ENCODE measurements at regions not wholly inside any gene's neighbourhood (a gene's known extent, or its start where the extent isn't known, plus 50 kb on each side); places are given as distances from the start of the nearest gene placed in this dataset.
"Not testable (repeated sequence)": the region's sequence is repeated elsewhere in the genome, so short reads cannot be mapped to it uniquely, and the experiment has no call there.

DNA sequence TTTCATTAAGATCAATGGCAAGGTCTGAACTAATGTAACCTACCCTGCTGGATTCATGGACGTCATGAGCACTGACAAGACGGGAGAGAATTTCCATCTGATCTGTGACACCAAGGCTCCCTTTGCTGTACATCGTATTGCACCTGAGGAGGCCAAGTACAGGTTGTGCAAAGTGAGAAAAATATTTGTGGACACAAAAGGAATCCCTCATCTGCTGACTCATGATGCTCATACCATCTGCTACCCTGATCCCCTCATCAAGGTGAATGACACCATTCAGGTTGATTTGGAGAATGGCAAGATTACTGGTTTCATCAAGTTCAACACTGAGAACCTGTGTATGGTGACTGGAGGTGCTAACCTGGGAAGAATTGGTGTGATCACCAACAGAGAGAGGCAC is 82.3 kb upstream of the NDUFV2 start:
- CTCF ChIA-PET = interaction anchor here (1.1 kb wide), 1 partner anchor 11 kb away, joined by 3 read pairs; no protein-coding TSS in a partner anchor
- no peak overlapping the region for H3K4me3 ChIP-seq (ENCODE audit: low read depth, low read length)

DNA sequence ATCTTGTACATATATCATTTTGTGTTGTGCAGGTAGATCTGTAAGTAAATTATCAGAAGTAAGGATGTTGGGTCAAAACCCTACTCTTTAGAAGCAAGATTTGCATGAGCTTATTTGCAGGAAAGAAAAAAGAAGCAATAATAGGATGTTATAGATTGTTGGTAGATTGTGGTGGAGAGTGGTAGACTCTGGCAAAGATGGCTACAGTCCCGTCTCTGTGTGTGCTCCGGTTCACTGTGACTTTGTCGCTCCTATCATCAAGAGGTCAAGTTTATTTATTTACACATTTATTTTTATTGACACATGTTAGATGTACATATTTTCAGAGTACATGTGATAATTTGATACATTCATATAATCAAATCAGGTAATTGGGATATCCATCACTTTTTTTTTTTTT is 81.0 kb upstream of the NDUFV2 start:
- Histone ChIP-seq H3K4me3 (ENCODE audit: low read depth, low read length) (no peak overlapping the region), H3K36me3 (ENCODE audit: control insufficient read depth, insufficient read depth, low read length) (no peaks in the 10 kb centered on the region), H3K27me3 (ENCODE audit: control insufficient read depth, insufficient read depth, low read length) (no peaks in the 10 kb centered on the region)
- DNase-seq (ENCODE audit: low read depth) = no peak
- ChIA-PET CTCF (no interaction called here), POLR2A (no interaction called here)
- TF ChIP-seq, protein P1, sequence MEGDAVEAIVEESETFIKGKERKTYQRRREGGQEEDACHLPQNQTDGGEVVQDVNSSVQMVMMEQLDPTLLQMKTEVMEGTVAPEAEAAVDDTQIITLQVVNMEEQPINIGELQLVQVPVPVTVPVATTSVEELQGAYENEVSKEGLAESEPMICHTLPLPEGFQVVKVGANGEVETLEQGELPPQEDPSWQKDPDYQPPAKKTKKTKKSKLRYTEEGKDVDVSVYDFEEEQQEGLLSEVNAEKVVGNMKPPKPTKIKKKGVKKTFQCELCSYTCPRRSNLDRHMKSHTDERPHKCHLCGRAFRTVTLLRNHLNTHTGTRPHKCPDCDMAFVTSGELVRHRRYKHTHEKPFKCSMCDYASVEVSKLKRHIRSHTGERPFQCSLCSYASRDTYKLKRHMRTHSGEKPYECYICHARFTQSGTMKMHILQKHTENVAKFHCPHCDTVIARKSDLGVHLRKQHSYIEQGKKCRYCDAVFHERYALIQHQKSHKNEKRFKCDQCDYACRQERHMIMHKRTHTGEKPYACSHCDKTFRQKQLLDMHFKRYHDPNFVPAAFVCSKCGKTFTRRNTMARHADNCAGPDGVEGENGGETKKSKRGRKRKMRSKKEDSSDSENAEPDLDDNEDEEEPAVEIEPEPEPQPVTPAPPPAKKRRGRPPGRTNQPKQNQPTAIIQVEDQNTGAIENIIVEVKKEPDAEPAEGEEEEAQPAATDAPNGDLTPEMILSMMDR (IDR thresholded peaks at IDR 0.05; ENCODE audit: insufficient read depth, low read depth, low read length) = no peak

More for the DNA sequence above, 82.3 kb upstream of the NDUFV2 start:
- no peaks in the 10 kb centered on the region for H3K27me3 ChIP-seq (ENCODE audit: control insufficient read depth, insufficient read depth, low read length)
- H3K36me3 ChIP-seq (ENCODE audit: control insufficient read depth, insufficient read depth, low read length) = no peaks in the 10 kb centered on the region
- POLR2A ChIA-PET = no interaction called here
- no peak for DNase-seq (ENCODE audit: low read depth)
- TF ChIP-seq, protein P1 (IDR thresholded peaks at IDR 0.05; ENCODE audit: insufficient read depth, low read depth, low read length) = no peak

DNA sequence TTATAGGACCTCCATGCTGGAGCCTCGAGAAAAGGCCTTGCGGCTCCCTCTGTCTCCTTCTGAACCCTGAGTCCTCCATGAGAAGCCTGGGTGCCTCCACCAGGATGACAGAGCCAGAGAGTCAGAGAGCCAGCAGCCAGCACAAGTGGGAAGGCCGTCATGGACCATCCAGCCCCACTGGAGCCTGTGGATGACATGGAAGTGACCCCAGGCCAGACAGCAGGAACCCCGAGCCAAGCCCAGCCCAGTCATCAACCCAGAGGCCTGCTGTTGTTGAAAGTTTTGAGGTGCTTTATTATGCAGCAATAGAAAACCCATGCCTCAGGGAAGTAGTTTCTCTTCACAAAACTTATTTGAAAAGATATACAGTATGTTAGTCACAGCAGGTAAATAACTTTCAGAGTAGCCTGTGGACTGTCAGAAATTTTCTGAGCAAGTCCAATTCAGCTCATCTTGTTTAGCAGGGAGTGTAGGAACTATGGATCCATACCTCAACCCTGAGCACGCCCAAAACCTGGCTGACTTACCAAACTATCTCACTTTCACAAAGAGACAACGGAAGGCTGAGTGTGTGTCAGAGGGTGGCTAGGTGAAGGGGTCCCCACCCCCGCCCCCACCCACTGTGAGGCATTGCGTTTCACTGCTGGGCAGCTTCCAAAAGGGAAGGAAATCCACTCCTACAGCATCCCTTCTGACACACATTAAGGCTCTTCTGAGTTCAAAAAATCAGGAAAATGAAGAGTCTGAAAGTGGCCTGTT is 79.9 kb upstream of the NDUFV2 start:
- CTCF ChIA-PET = no interaction called here
- POLR2A ChIA-PET = interaction anchor here (0.6 kb wide), 1 partner anchor 95 kb away, joined by 8 read pairs; no protein-coding TSS in a partner anchor
- Histone ChIP-seq H3K4me3 (ENCODE audit: low read depth, low read length) (no peak overlapping the region), H3K27me3 (ENCODE audit: control insufficient read depth, insufficient read depth, low read length) (no peaks in the 10 kb centered on the region), H3K36me3 (ENCODE audit: control insufficient read depth, insufficient read depth, low read length) (no peaks in the 10 kb centered on the region)
- TF ChIP-seq, protein P1 (IDR thresholded peaks at IDR 0.05; ENCODE audit: insufficient read depth, low read depth, low read length) = no peak
- no peak for DNase-seq (ENCODE audit: low read depth)

DNA sequence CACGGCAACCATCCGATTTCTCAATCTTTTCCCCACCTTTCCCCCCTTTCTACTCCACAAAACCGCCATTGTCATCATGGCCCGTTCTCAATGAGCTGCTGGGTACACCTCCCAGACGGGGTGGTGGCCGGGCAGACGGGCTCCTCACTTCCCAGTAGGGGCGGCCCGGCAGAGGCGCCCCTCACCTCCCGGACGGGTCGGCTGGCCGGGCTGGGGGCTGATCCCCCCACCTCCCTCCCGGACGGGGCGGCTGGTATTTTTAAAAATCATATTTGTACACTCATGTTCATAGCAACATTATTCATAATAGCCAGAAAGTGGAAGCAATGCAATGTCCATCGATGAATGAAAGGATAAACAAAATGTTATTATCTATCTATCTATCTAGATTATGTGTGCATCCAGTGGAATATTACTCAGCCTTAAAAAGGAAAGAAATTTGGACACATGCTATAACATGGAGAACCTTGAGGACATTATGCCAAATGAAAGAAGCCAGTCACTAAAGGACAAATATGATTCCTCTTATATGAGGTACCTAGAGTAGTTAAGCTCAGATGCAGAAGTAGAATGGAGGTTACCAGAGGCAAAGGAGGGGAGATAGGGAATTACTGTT is 78.4 kb upstream of the NDUFV2 start:
- H3K36me3 ChIP-seq (ENCODE audit: control insufficient read depth, insufficient read depth, low read length); CTCF ChIA-PET; POLR2A ChIA-PET: not testable (repeated sequence)

DNA sequence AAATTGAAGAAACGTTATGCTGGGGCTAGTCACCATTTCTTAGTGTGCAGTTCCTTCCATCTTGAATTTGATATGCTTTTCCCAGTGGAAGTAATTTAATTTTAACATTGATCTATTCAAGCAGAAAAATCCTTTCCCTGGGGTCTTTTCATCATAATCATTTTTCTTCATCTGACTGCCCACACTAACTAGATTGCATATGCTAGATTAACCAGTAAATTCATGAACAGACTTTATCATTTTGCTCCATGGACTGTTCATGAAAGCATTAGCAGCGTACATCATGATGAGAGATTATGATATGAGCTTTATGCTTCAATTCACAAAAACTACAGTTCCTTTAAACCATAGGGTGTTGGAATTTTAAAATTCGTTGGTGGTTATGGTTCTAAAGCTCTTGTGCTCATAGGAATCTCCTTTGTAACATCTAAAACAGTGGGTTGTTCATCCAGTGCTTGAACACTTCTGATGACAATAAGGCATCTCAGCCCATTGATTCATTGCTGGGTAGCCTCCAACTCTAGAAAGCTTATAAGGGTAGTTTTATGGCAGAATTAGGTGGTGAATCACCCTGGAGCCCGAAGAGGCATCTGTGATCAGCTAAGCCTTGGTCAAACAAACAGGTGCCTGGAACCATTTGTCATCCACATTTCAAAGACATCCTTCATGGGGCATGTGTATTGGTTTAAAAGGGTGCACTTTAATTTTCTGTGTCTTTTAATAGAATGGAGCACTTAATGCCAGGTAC is 77.2 kb upstream of the NDUFV2 start:
- POLR2A ChIA-PET = no interaction called here
- H3K27me3 ChIP-seq (ENCODE audit: control insufficient read depth, insufficient read depth, low read length) = no peaks in the 10 kb centered on the region
- CTCF ChIA-PET = interaction anchor here (0.6 to 1.1 kb wide), 2 partner anchors 16 to 57 kb away, joined by 3 read pairs; no protein-coding TSS in a partner anchor
- H3K4me3 ChIP-seq (ENCODE audit: low read depth, low read length) = no peak overlapping the region
- DNase-seq (ENCODE audit: low read depth) = peak; percentile 20
- TF ChIP-seq, protein P1 (IDR thresholded peaks at IDR 0.05; ENCODE audit: insufficient read depth, low read depth, low read length) = no peak
- H3K36me3 ChIP-seq (ENCODE audit: control insufficient read depth, insufficient read depth, low read length) = no peaks in the 10 kb centered on the region

More for the DNA sequence above, 78.4 kb upstream of the NDUFV2 start:
- not testable (repeated sequence) for H3K27me3 ChIP-seq (ENCODE audit: control insufficient read depth, insufficient read depth, low read length); DNase-seq (ENCODE audit: low read depth); H3K4me3 ChIP-seq (ENCODE audit: low read depth, low read length)

All from BJ (cell line).